ENCODE measurements at regions not wholly inside any gene's neighbourhood (a gene's known extent, or its start where the extent isn't known, plus 50 kb on each side); places are given as distances from the start of the nearest gene placed in this dataset.

- H3K36me3 ChIP-seq (ENCODE audit: low read length), result no peaks in the 10 kb centered on the region
- no peak overlapping the region for H3K27ac ChIP-seq (ENCODE audit: low read depth, low read length)
- no peaks in the 10 kb centered on the region for H3K79me2 ChIP-seq (ENCODE audit: insufficient read depth, low read length)
- H3K9ac ChIP-seq (ENCODE audit: low read length), result no peak overlapping the region
- TF ChIP-seq EZH2phosphoT487 (conservative IDR thresholded peaks at IDR 0.05; ENCODE audit: low read length) (no peak), CTCF (IDR thresholded peaks at IDR 0.05; ENCODE audit: insufficient read depth, low read length, poor library complexity, severe bottlenecking) (no peak)
- H3K4me3 ChIP-seq (ENCODE audit: insufficient read depth, low read length, poor library complexity, severe bottlenecking), result no peak overlapping the region
- H2AFZ ChIP-seq (ENCODE audit: low read depth, low read length, severe bottlenecking), result no peak overlapping the region
- H3K9me2 ChIP-seq (replicated peaks; ENCODE audit: insufficient read depth, low read length), result no peaks in the 10 kb centered on the region
- no peaks in the 10 kb centered on the region for H3F3A ChIP-seq (ENCODE audit: insufficient read depth)
- H4K20me1 ChIP-seq (ENCODE audit: low read depth, low read length), result no peaks in the 10 kb centered on the region
- H3K27me3 ChIP-seq (ENCODE audit: low read length), result no peaks in the 10 kb centered on the region
- no peaks in the 10 kb centered on the region for H3K9me3 ChIP-seq (ENCODE audit: insufficient read depth, low read length)
- H3K4me2 ChIP-seq (ENCODE audit: low read depth, low read length, poor library complexity, severe bottlenecking), result no peak overlapping the region
These were observed 474.5 kb upstream of the DDX18 start for GRCh38 chr2:117339980-117340379.

- Histone ChIP-seq H3K36me3 (ENCODE audit: low read length) (no peaks in the 10 kb centered on the region), H3K27ac (ENCODE audit: low read depth, low read length) (no peak overlapping the region), H4K20me1 (ENCODE audit: low read depth, low read length) (no peaks in the 10 kb centered on the region), H3F3A (ENCODE audit: insufficient read depth) (no peaks in the 10 kb centered on the region), H3K9me2 (replicated peaks; ENCODE audit: insufficient read depth, low read length) (no peaks in the 10 kb centered on the region), H3K79me2 (ENCODE audit: insufficient read depth, low read length) (no peaks in the 10 kb centered on the region), H3K9me3 (ENCODE audit: insufficient read depth, low read length) (no peaks in the 10 kb centered on the region), H2AFZ (ENCODE audit: low read depth, low read length, severe bottlenecking) (no peak overlapping the region), H3K4me3 (ENCODE audit: insufficient read depth, low read length, poor library complexity, severe bottlenecking) (no peak overlapping the region), H3K9ac (ENCODE audit: low read length) (no peak overlapping the region), H3K27me3 (ENCODE audit: low read length) (no peaks in the 10 kb centered on the region), H3K4me2 (ENCODE audit: low read depth, low read length, poor library complexity, severe bottlenecking) (no peak overlapping the region)
- TF ChIP-seq CTCF (IDR thresholded peaks at IDR 0.05; ENCODE audit: insufficient read depth, low read length, poor library complexity, severe bottlenecking) (no peak), EZH2phosphoT487 (conservative IDR thresholded peaks at IDR 0.05; ENCODE audit: low read length) (no peak)
These were observed 472.8 kb upstream of the DDX18 start for GRCh38 chr2:117341690-117342089.

GRCh38 chr2:117342415-117342814, 472.1 kb upstream of the DDX18 start:
- Histone ChIP-seq H3F3A (ENCODE audit: insufficient read depth) (no peaks in the 10 kb centered on the region), H2AFZ (ENCODE audit: low read depth, low read length, severe bottlenecking) (no peak overlapping the region), H3K36me3 (ENCODE audit: low read length) (no peaks in the 10 kb centered on the region), H4K20me1 (ENCODE audit: low read depth, low read length) (no peaks in the 10 kb centered on the region), H3K79me2 (ENCODE audit: insufficient read depth, low read length) (no peaks in the 10 kb centered on the region), H3K4me3 (ENCODE audit: insufficient read depth, low read length, poor library complexity, severe bottlenecking) (no peak overlapping the region), H3K27ac (ENCODE audit: low read depth, low read length) (no peak overlapping the region), H3K9ac (ENCODE audit: low read length) (no peak overlapping the region), H3K9me3 (ENCODE audit: insufficient read depth, low read length) (no peaks in the 10 kb centered on the region), H3K27me3 (ENCODE audit: low read length) (no peaks in the 10 kb centered on the region), H3K9me2 (replicated peaks; ENCODE audit: insufficient read depth, low read length) (no peaks in the 10 kb centered on the region), H3K4me2 (ENCODE audit: low read depth, low read length, poor library complexity, severe bottlenecking) (no peak overlapping the region)
- TF ChIP-seq CTCF (IDR thresholded peaks at IDR 0.05; ENCODE audit: insufficient read depth, low read length, poor library complexity, severe bottlenecking), result no peak
- no peak for TF ChIP-seq EZH2phosphoT487 (conservative IDR thresholded peaks at IDR 0.05; ENCODE audit: low read length)
